Lung microvascular endothelial cell (primary cell): ENCODE measurements at regions not wholly inside any gene's neighbourhood (a gene's known extent, or its start where the extent isn't known, plus 50 kb on each side); places are given as distances from the start of the nearest gene placed in this dataset.

ENCODE experiments used
- DNase-seq, 2 donors: peaks; one replicate each; pipeline versions ENCODE4 v3.0.0 to v3.0.0-alpha.2; 2010; ENCODE audit warnings: low read depth in 2 of 2

DNA sequence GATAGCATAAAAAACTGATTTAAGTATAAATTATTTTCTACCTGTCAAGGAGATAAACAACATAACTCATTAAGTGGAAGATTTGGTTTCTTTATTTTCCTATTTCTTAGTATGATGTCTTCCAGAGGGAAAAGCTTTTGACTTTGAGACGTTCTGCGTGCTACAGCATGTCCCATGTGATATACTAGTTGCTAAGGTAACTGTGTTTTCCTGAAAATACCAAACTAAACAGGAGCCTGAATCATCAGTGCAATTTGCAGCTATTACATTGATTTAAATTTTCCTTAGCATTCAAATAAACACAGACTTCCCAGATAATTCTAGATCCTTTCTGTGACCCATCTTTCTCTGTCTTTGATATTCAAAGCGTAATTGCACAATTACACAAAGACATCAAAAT, 117.7 kb upstream of the P2RY1 start:
- no peak for DNase-seq

DNA sequence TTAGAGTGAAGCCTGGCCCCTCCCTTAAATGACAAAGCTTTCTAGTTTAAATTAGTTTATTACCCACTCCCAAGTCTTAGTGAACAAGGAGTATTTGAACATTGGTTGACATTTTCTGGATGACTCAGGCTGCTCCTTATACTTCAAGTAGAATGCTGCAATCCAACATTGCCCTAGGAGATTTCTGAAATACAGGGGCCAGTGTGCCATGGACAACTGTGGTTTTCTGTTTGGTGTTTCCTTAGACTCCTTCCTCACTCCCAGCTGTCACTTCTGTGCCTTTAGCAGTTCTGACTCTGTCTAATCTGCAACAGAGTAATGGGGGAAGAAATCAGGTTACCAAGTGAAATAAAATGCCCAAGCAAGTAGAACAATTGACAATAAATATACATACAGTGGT, 116.1 kb upstream of the P2RY1 start:
- no peak for DNase-seq

DNA sequence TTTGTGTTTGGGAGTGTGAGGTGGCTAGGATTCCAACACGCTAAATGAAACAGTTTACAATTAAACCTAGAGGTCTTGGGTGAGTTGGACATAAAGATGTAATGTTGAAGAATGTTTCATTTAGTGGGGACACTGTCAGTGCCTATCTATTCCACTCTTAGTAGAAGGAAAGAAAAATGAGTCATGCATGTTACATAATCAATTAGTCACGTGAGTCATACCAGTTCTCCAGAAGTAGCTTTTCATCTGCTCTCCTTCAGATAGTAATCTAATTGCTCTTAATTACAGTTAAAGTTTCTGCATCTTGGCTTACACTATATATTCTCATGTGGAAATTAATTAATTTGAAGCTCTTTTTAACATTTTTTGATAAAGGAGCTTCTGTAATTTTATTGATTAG, 115.7 kb upstream of the P2RY1 start:
- no peak for DNase-seq

GRCh38 chr3:152720951-152721718, 113.8 kb upstream of the P2RY1 start:
- DNase-seq: no peak

DNA sequence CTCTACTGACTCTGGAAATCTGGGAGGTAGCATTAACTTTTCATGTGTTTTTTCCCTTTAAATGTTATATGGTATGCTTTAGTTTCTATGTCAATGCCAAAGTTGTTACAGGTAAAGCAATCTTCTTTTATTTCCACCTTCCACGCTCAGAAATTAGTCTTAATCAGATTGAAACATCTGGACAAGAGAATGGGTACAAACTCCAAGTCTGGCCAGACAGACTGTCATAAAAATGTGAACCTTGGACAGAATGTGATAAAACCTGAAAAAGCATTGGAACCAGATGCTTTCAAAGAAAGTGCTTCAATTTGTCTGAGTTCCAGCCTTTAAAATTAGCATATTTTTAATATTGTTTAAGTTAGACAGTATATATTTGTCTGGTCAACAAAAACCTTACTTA, 110.7 kb upstream of the P2RY1 start:
- no peak for DNase-seq

DNA sequence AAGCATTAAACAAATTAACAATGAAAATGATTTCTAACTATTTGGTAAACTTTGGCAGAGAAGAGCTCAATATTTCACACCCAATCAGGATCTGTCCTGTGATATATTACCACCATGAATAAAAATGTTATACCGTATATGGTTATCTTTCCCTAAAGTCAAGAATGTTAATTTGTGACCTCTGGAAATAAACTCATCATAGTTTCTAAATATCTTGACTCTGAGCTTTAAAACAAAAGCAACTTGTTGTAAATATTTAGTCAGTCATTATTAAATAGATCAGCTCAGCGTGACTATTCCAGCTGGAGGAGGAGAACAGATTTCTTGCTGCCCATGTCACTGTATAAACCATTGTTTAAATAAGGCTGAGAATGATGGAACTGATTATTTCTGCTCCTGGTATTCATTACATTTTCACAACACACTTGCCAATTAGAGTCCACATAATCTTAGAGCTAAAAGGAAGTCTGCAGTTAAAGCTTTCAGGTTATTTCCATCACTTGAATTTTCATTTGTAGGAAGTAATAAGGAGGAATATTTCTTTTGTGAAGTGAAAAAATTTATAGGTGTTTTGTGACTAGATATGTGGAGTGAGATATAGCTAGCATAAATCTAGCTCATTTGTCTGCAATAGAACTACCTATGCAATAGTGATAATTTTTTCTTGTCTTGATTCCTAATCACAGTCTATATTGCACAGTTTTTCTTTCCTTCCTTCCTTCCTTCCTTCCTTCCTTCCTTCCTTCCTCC, 106.5 kb upstream of the P2RY1 start:
- DNase-seq: no peak

DNA sequence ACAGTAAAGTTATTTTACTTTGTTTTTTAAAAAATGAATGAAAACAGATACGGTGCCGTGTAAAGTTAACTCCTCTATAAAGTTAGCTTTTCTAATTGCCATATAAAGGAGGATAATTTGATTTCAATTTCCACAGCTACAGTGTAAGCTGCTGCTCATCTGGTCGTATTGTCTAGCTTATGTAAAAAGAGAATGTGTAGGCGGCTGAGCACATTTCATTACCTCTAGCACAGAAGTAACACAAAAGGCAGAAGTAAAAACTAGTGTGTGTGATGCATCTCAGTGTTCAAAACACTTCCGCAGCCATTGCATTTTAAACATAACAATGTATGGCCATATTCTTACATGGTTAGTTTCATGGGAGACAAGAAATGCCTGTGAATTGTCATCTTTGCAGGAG, 105.0 kb upstream of the P2RY1 start:
- DNase-seq: no peak

DNA sequence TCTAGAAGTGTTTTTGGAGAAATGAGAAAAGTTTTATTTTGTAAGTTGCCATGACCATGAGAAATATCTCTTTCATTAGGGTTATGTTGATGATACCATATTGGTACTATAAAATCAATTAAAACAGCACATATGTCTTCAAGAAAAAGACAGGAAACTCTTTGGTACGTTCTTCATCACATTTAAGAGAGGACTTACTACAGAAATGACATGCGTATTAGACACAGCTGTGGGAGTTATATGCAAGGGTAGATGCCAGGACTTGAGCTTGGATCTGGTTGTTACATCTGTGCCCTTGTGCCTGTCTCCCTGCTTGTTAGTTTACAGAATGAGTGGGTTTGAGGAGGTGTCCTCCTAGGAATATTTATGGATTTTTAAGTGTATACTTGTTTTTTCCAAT, 103.4 kb upstream of the P2RY1 start:
- DNase-seq: no peak

DNA sequence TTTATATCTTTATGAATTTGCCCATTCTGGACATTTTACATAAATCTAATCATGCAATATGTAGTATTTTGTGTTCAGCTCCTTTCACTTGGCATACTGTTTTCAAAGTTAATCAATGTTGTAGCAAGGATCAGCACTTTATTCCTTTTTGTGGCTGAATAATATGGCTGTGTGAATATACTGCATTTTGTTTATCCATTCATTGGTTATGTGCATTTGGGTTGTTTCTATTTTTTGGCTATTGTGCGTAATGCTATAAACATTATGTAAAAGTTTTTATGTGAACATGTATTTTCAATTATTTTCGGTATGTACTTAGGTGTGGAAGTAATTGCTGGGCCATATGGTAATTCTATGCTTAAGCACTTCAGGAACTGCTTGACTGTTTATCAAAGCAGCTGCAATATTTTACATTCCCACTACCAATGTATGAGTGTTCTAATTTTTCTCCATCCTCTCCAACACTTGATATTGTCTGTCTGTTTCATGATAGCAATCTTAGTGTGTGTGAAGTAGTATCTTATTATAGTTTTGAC, 101.3 kb upstream of the P2RY1 start:
- DNase-seq: no peak

- no peak for DNase-seq
Observed at GRCh38 chr3:152737021-152737908, 97.7 kb upstream of the P2RY1 start.

- DNase-seq: peak in 1 of 2 donors; percentile 6
Observed at GRCh38 chr3:152738656-152739055, 96.3 kb upstream of the P2RY1 start.

- no peak for DNase-seq
Observed at GRCh38 chr3:152742368-152743347, 92.3 kb upstream of the P2RY1 start.

DNA sequence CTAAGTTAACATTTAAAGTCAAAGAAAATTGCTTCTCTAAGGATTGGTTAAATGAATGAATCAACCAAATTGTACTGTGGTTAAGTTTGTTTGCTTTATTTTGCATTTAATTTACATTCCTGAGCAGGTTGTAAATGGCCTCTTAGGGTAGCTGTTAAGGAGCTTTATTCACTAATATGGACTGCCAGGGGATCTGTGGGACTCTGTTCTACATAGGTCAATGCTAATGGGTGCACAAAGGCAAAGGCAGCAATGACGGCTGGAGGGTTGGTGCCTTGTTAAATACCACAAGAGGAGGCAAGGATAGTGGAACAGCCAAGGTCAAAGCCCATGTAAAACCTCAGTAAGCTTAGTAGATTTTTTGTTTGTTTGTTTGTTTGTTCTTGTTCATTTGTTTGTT, 89.3 kb upstream of the P2RY1 start:
- no peak for DNase-seq

DNA sequence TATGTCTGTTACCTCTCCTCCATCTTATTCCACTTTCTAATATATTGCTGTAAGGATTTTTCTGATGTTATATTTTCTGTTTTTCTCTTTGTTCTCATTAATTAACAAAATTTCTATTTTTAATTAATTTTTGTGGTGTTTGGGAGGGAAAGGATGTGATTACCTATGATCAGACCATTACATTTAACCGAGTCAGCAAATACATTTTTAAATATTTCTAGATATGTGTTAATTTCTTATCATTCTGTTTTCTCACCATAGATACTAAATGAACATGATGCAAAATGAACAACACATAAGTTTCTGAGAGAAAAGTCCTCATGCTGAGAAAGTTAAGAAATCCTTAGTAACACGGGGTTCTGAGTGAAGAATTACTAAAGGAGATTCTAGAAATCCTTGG, 80.6 kb upstream of the P2RY1 start:
- no peak for DNase-seq

- DNase-seq: no peak
Observed at GRCh38 chr3:152756807-152757206, 78.1 kb upstream of the P2RY1 start.

GRCh38 chr3:152760024-152760563, 74.8 kb upstream of the P2RY1 start:
- DNase-seq: no peak

DNA sequence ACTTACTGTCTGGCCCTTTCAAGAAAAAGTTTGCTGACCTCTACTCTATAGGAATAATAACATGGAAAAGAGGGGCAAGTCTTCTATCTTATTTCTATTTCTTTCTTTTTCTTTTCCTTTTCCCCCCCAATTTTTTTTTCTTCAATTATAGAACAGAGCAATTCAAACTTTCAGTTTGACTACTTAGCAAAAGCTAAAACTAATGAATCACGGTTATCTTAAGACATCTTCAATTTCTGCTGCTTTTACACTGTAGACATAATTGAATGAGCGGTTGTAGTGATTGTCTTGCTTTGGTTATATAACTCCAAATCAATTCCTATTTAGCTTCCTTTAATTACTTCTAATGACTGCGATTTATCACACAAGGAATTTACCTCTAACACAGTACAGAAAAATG, 74.3 kb upstream of the P2RY1 start:
- DNase-seq: no peak

DNA sequence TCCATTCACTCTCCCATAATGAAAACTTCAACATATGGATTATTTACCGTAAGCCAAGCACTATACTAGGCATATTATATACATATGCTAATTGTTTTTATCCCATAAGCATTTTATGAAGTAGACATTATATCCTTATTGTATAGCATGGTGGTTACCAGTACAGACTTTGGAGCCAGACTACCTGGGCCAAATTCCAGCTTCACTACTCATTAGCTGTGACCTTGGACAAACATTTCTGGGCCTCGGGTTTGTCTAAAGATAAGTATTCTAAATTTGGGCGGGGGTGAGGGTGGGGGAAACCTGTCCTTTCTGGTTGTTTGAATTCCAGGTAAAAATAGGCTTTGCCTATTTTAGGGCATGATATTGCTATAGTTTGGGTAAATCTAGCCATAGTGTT, 66.5 kb upstream of the P2RY1 start:
- DNase-seq: no peak

- no peak for DNase-seq
Observed at GRCh38 chr3:152769523-152769922, 65.4 kb upstream of the P2RY1 start.

- DNase-seq: no peak
Observed at GRCh38 chr3:152770296-152770695, 64.6 kb upstream of the P2RY1 start.
